OCI-LY7 (cell line): ENCODE measurements at regions not wholly inside any gene's neighbourhood (a gene's known extent, or its start where the extent isn't known, plus 50 kb on each side); places are given as distances from the start of the nearest gene placed in this dataset.

Experiments
- CTCF ChIP-seq: fragments of 200-600 bp; sonication (generic); conservative IDR thresholded peaks from 2 replicates; pipeline ENCODE4 v1.5.1; 2014; ENCODE audit warnings: mild to moderate bottlenecking, antibody characterized with exemption, low read length, moderate library complexity, mixed read lengths
- EZH2phosphoT487 ChIP-seq: fragments of 200-600 bp; sonication (generic); IDR thresholded peaks from 2 replicates; pipeline ENCODE4 v1.6.1; 2018; ENCODE audit warnings: low read depth, borderline replicate concordance, mild to moderate bottlenecking, mixed run types, antibody characterized with exemption, low read length, moderate library complexity, mixed read lengths

- no peak for TF ChIP-seq CTCF
- TF ChIP-seq EZH2phosphoT487 = no peak
Observed at GRCh38 chrX:39832211-39832610, 265.5 kb downstream of the BCOR start.
